Spleen (tissue), 11 donors: ENCODE measurements at regions not wholly inside any gene's neighbourhood (a gene's known extent, or its start where the extent isn't known, plus 50 kb on each side); places are given as distances from the start of the nearest gene placed in this dataset.

Experiments used
- DNase-seq: peaks from one replicate; pipeline ENCODE4 v3.0.0-alpha.2; 2020
- H3K27ac ChIP-seq, 8 donors: fragments of 200-600 bp; sonication (generic) in 7 of 8; 1 replicate in 4 of 8; 2 replicates in 4 of 8; pipeline versions ENCODE4 v1.5.0 to v1.8.0; 2016 to 2021; ENCODE audit warnings: inconsistent platforms in 4 of 8, mild to moderate bottlenecking in 4 of 8, moderate library complexity in 1 of 8
- H3K27me3 ChIP-seq, 7 donors: fragments of 200-600 bp; sonication (generic) in 6 of 7; replicated peaks in 1 of 7; 1 replicate in 4 of 7; 2 replicates in 3 of 7; pipeline versions ENCODE4 v1.5.0 to v1.8.0; 2016 to 2021; ENCODE audit warnings: inconsistent platforms in 3 of 7, mild to moderate bottlenecking in 1 of 7
- H3K36me3 ChIP-seq, 6 donors: fragments of 200-600 bp; sonication (generic) in 5 of 6; 1 replicate in 4 of 6; 2 replicates in 2 of 6; pipeline versions ENCODE4 v1.5.0 to v1.8.0; 2016 to 2021; ENCODE audit warnings: inconsistent platforms in 2 of 6
- H3K4me1 ChIP-seq, 6 donors: fragments of 200-600 bp; sonication (generic) in 5 of 6; 1 replicate in 3 of 6; 2 replicates in 3 of 6; pipeline versions ENCODE4 v1.5.0 to v1.8.0; 2016 to 2021; ENCODE audit warnings: inconsistent platforms in 3 of 6
- H3K4me3 ChIP-seq, 8 donors: fragments of 200-600 bp; sonication (generic) in 7 of 8; 1 replicate in 4 of 8; 2 replicates in 4 of 8; pipeline versions ENCODE4 v1.5.0 to v1.8.0; 2016 to 2021; ENCODE audit warnings: inconsistent platforms in 4 of 8, mild to moderate bottlenecking in 4 of 8, moderate library complexity in 2 of 8
- H3K9me3 ChIP-seq, 8 donors: fragments of 200-600 bp; sonication (generic) in 7 of 8; 1 replicate in 4 of 8; 2 replicates in 4 of 8; pipeline versions ENCODE4 v1.5.0 to v1.8.0; 2016 to 2021; ENCODE audit warnings: inconsistent platforms in 4 of 8
- CTCF ChIP-seq, 11 experiments: fragments of 200-600 bp in 7 of 11; fragments of 450-650 bp in 4 of 11; sonication (generic) in 4 of 11; IDR thresholded peaks in 8 of 11; conservative IDR thresholded peaks in 3 of 11; 1 replicate in 7 of 11; 2 replicates in 4 of 11; pipeline versions ENCODE4 v1.4.0 to v1.8.0; 2016 to 2021; ENCODE audit warnings: antibody characterized with exemption in 11 of 11, inconsistent platforms in 4 of 11, mild to moderate bottlenecking in 1 of 11
- POLR2A ChIP-seq, 3 donors: fragments of 450-650 bp; IDR thresholded peaks; one replicate each; pipeline ENCODE4 v1.5.1; 2017; ENCODE audit warnings: antibody characterized with exemption in 3 of 3, mild to moderate bottlenecking in 1 of 3
- POLR2AphosphoS5 ChIP-seq, 3 donors: sonication (generic); formaldehyde crosslinking; IDR thresholded peaks; one replicate each; pipeline ENCODE4 v1.5.1; 2017; ENCODE audit warnings: antibody characterized with exemption in 3 of 3
- WGBS, 5 donors: extraction: QIAGEN DNeasy Blood & Tissue Kit in 3 of 5; methylation state at CpG; one replicate each; pipeline versions ENCODE4 v1.1.5 to v1.1.7; 2013 to 2018; 5-methylcytosine and 5-hydroxymethylcytosine counted together
- intact Hi-C: fragments of 100-400 bp; cut with DNase I; formaldehyde crosslinking; loops from one replicate; pipeline ENCODE4 v1.15.0; 2023; ENCODE audit warnings: low total_unique reads
- donor health status: healthy with polysubstance abuse.
- donor health status: DM: no; HTN: no; CAD: no; lungs with moderate emphysema.
- donor health status: DM: no; HTN: no; CAD: no.
- donor health status: Bipolar disorder and iron deficiency.
- donor health status: healthy.
- donor health status: DM: no; HTN: no; CAD: no.
- donor health status: DM: yes; HTN: yes; CAD: no.

GRCh38 chr6:164409309-164410009 lies 899.9 kb downstream of the C6orf118 start:
- Histone ChIP-seq H3K36me3 (no peaks in the 10 kb centered on the region), H3K9me3 (peaks cover 0 to 10% (median 0%) of the 10 kb centered on the region in 8 donors), H3K27me3 (no peaks in the 10 kb centered on the region), H3K27ac (no peak overlapping the region), H3K4me1 (no peaks in the 10 kb centered on the region), H3K4me3 (no peak overlapping the region)
- DNase-seq: no peak
- WGBS, 5 donors: 54 to 80% (median 67%) methylated on average over 8 of the region's 8 CpGs
- intact Hi-C loops: no loop called here
- TF ChIP-seq POLR2AphosphoS5 (IDR thresholded peaks at IDR 0.05): no peak
- TF ChIP-seq CTCF (IDR thresholded peaks at IDR 0.05 in 8 of 11, conservative IDR thresholded peaks at IDR 0.05 in 3 of 11): no peak

- Histone ChIP-seq H3K4me1 (no peaks in the 10 kb centered on the region), H3K4me3 (no peak overlapping the region), H3K27ac (no peak overlapping the region), H3K36me3 (no peaks in the 10 kb centered on the region), H3K27me3 (no peaks in the 10 kb centered on the region), H3K9me3 (peaks cover 0 to 10% (median 0%) of the 10 kb centered on the region in 8 donors)
- TF ChIP-seq POLR2AphosphoS5 (IDR thresholded peaks at IDR 0.05) (no peak), POLR2A (IDR thresholded peaks at IDR 0.05) (no peak), CTCF (IDR thresholded peaks at IDR 0.05 in 8 of 11, conservative IDR thresholded peaks at IDR 0.05 in 3 of 11) (no peak)
- DNase-seq: no peak
- intact Hi-C loops: no loop called here
- WGBS, 5 donors: 76 to 82% (median 78%) methylated on average over 5 of the region's 5 CpGs
These were observed 900.5 kb downstream of the C6orf118 start for GRCh38 chr6:164408868-164409267.

GRCh38 chr6:164404812-164405488 lies 904.5 kb downstream of the C6orf118 start:
- Histone ChIP-seq H3K36me3 (no peaks in the 10 kb centered on the region), H3K27ac (no peak overlapping the region), H3K4me3 (no peak overlapping the region), H3K4me1 (no peaks in the 10 kb centered on the region), H3K9me3 (peaks cover 0 to 10% (median 0%) of the 10 kb centered on the region in 8 donors), H3K27me3 (no peaks in the 10 kb centered on the region)
- WGBS, 5 donors: 70 to 84% (median 73%) methylated on average over 4 of the region's 4 CpGs
- no peak for DNase-seq
- TF ChIP-seq POLR2A (IDR thresholded peaks at IDR 0.05) (no peak), CTCF (IDR thresholded peaks at IDR 0.05 in 8 of 11, conservative IDR thresholded peaks at IDR 0.05 in 3 of 11) (no peak), POLR2AphosphoS5 (IDR thresholded peaks at IDR 0.05) (no peak)
- intact Hi-C loops: no loop called here

GRCh38 chr6:164401871-164402270 lies 907.5 kb downstream of the C6orf118 start:
- intact Hi-C loops: no loop called here
- TF ChIP-seq POLR2AphosphoS5 (IDR thresholded peaks at IDR 0.05): no peak
- no peak for TF ChIP-seq POLR2A (IDR thresholded peaks at IDR 0.05)
- no peak for TF ChIP-seq CTCF (IDR thresholded peaks at IDR 0.05 in 8 of 11, conservative IDR thresholded peaks at IDR 0.05 in 3 of 11)
- WGBS, 5 donors: 91 to 96% (median 95%) methylated on average over 2 of the region's 2 CpGs
- DNase-seq: no peak
- H3K4me1 ChIP-seq: peaks cover 0 to 7% (median 0%) of the 10 kb centered on the region in 6 donors
- no peaks in the 10 kb centered on the region for H3K36me3 ChIP-seq
- H3K4me3 ChIP-seq: no peak overlapping the region
- peaks cover 0 to 6% (median 0%) of the 10 kb centered on the region in 8 donors for H3K9me3 ChIP-seq
- no peaks in the 10 kb centered on the region for H3K27me3 ChIP-seq
- H3K27ac ChIP-seq: no peak overlapping the region
